ENCODE measurements at regions not wholly inside any gene's neighbourhood (a gene's known extent, or its start where the extent isn't known, plus 50 kb on each side); places are given as distances from the start of the nearest gene placed in this dataset.

GRCh38 chr4:136526517-136526916 is 1005.8 kb downstream of the PCDH18 start:
- peak; percentile 9 for DNase-seq (ENCODE audit: low read depth)

GRCh38 chr4:136524039-136524438 is 1008.3 kb downstream of the PCDH18 start:
- no peak for DNase-seq (ENCODE audit: low read depth)

GRCh38 chr4:136516371-136516770 is 1015.9 kb downstream of the PCDH18 start:
- DNase-seq (ENCODE audit: low read depth): no peak

- peak; percentile 4 for DNase-seq (ENCODE audit: low read depth)
These were observed 1027.3 kb downstream of the PCDH18 start for GRCh38 chr4:136505020-136505419.

GRCh38 chr4:136495851-136496250 is 1036.4 kb downstream of the PCDH18 start:
- DNase-seq (ENCODE audit: low read depth): no peak

- no peak for DNase-seq (ENCODE audit: low read depth)
These were observed 1037.2 kb downstream of the PCDH18 start for GRCh38 chr4:136495076-136495475.

- no peak for DNase-seq (ENCODE audit: low read depth)
These were observed 1043.2 kb downstream of the PCDH18 start for GRCh38 chr4:136489101-136489500.

- peak; percentile 2 for DNase-seq (ENCODE audit: low read depth)
These were observed 1047.3 kb downstream of the PCDH18 start for GRCh38 chr4:136484996-136485395.

- no peak for DNase-seq (ENCODE audit: low read depth)
These were observed 1055.5 kb downstream of the PCDH18 start for GRCh38 chr4:136476753-136477152.

- no peak for DNase-seq (ENCODE audit: low read depth)
These were observed 1061.2 kb downstream of the PCDH18 start for GRCh38 chr4:136471051-136471450.

- DNase-seq (ENCODE audit: low read depth): no peak
These were observed 1066.6 kb downstream of the PCDH18 start for GRCh38 chr4:136465691-136466090.

GRCh38 chr4:136463941-136464340 is 1068.4 kb downstream of the PCDH18 start:
- no peak for DNase-seq (ENCODE audit: low read depth)

- DNase-seq (ENCODE audit: low read depth): no peak
These were observed 1070.8 kb downstream of the PCDH18 start for GRCh38 chr4:136461533-136461932.

GRCh38 chr4:136458326-136458725 is 1074.0 kb downstream of the PCDH18 start:
- DNase-seq (ENCODE audit: low read depth): no peak

GRCh38 chr4:136457577-136457976 is 1074.7 kb downstream of the PCDH18 start:
- no peak for DNase-seq (ENCODE audit: low read depth)

- no peak for DNase-seq (ENCODE audit: low read depth)
These were observed 1075.3 kb downstream of the PCDH18 start for GRCh38 chr4:136457004-136457403.

GRCh38 chr4:136443006-136443405 is 1089.3 kb downstream of the PCDH18 start:
- no peak for DNase-seq (ENCODE audit: low read depth)

GRCh38 chr4:136442447-136442846 is 1089.8 kb downstream of the PCDH18 start:
- no peak for DNase-seq (ENCODE audit: low read depth)

- no peak for DNase-seq (ENCODE audit: low read depth)
These were observed 1090.5 kb downstream of the PCDH18 start for GRCh38 chr4:136441629-136442282.

- no peak for DNase-seq (ENCODE audit: low read depth)
These were observed 1093.6 kb downstream of the PCDH18 start for GRCh38 chr4:136438645-136439044.

GRCh38 chr4:136424052-136424451 is 1108.2 kb downstream of the PCDH18 start:
- no peak for DNase-seq (ENCODE audit: low read depth)

GRCh38 chr4:136414981-136415380 is 1117.3 kb downstream of the PCDH18 start:
- no peak for DNase-seq (ENCODE audit: low read depth)

- DNase-seq (ENCODE audit: low read depth): peak; percentile 17
These were observed 1119.6 kb downstream of the PCDH18 start for GRCh38 chr4:136412708-136413107.

GRCh38 chr4:136400829-136401228 is 1131.5 kb downstream of the PCDH18 start:
- DNase-seq (ENCODE audit: low read depth): no peak

All from non-pigmented ciliary epithelial cell (primary cell).